ENCODE measurements at regions not wholly inside any gene's neighbourhood (a gene's known extent, or its start where the extent isn't known, plus 50 kb on each side); places are given as distances from the start of the nearest gene placed in this dataset.
A peak's percentile ranks its signal among the peaks of the same experiment; 100 is the strongest.

- DNase-seq (ENCODE audit: missing footprints) = no peak
- no peak for ATAC-seq
Observed at GRCh38 chr6:139580592-139581484, 206.4 kb upstream of the CITED2 start.

GRCh38 chr6:139577763-139578604, 203.5 kb upstream of the CITED2 start:
- ATAC-seq = no peak
- intact Hi-C loops (cut with DNase I) = no loop called here
- no peak for DNase-seq (ENCODE audit: missing footprints)

More at GRCh38 chr6:139580592-139581484, 206.4 kb upstream of the CITED2 start:
- intact Hi-C loops (cut with DNase I) = no loop called here

GRCh38 chr6:139577124-139577762, 202.8 kb upstream of the CITED2 start:
- no peak for ATAC-seq
- DNase-seq (ENCODE audit: missing footprints) = no peak
- intact Hi-C loops (cut with DNase I) = no loop called here

- ATAC-seq (no peak), DNase-seq (ENCODE audit: missing footprints) (no peak)
Observed at GRCh38 chr6:139572001-139572400, 197.6 kb upstream of the CITED2 start.

GRCh38 chr6:139570166-139570565, 195.7 kb upstream of the CITED2 start:
- no peak for ATAC-seq
- no peak for DNase-seq (ENCODE audit: missing footprints)
- intact Hi-C loops (cut with DNase I) = no loop called here

More at GRCh38 chr6:139572001-139572400, 197.6 kb upstream of the CITED2 start:
- intact Hi-C loops (cut with DNase I) = no loop called here

GRCh38 chr6:139569566-139569965, 195.1 kb upstream of the CITED2 start:
- DNase-seq (ENCODE audit: missing footprints) (no peak), ATAC-seq (no peak)
- intact Hi-C loops (cut with DNase I) = no loop called here

GRCh38 chr6:139568956-139569538, 194.6 kb upstream of the CITED2 start:
- intact Hi-C loops (cut with DNase I) = no loop called here
- ATAC-seq (no peak), DNase-seq (ENCODE audit: missing footprints) (no peak)

GRCh38 chr6:139568151-139568955, 193.9 kb upstream of the CITED2 start:
- intact Hi-C loops (cut with DNase I) = no loop called here
- DNase-seq (ENCODE audit: missing footprints) (no peak), ATAC-seq (no peak)

GRCh38 chr6:139567095-139567494, 192.6 kb upstream of the CITED2 start:
- ATAC-seq (no peak), DNase-seq (ENCODE audit: missing footprints) (no peak)
- intact Hi-C loops (cut with DNase I) = no loop called here

- intact Hi-C loops (cut with DNase I) = no loop called here
- ATAC-seq = no peak
- DNase-seq (ENCODE audit: missing footprints) = no peak
Observed at GRCh38 chr6:139565591-139565990, 191.1 kb upstream of the CITED2 start.

- no peak for ATAC-seq
- intact Hi-C loops (cut with DNase I) = no loop called here
- no peak for DNase-seq (ENCODE audit: missing footprints)
Observed at GRCh38 chr6:139557547-139557946, 183.1 kb upstream of the CITED2 start.

GRCh38 chr6:139556532-139556931, 182.1 kb upstream of the CITED2 start:
- intact Hi-C loops (cut with DNase I) = no loop called here
- DNase-seq (ENCODE audit: missing footprints) = no peak
- ATAC-seq = no peak

GRCh38 chr6:139553916-139554315, 179.5 kb upstream of the CITED2 start:
- intact Hi-C loops (cut with DNase I) = no loop called here
- ATAC-seq = no peak
- no peak for DNase-seq (ENCODE audit: missing footprints)

GRCh38 chr6:139551376-139551775, 176.9 kb upstream of the CITED2 start:
- no peak for ATAC-seq

GRCh38 chr6:139550361-139550760, 175.9 kb upstream of the CITED2 start:
- no peak for ATAC-seq
- DNase-seq (ENCODE audit: missing footprints) = no peak
- intact Hi-C loops (cut with DNase I) = no loop called here

More at GRCh38 chr6:139551376-139551775, 176.9 kb upstream of the CITED2 start:
- DNase-seq (ENCODE audit: missing footprints) = no peak
- intact Hi-C loops (cut with DNase I) = no loop called here

GRCh38 chr6:139549561-139550070, 175.2 kb upstream of the CITED2 start:
- intact Hi-C loops (cut with DNase I) = no loop called here
- no peak for DNase-seq (ENCODE audit: missing footprints)
- ATAC-seq = peak; percentile 44

- no peak for DNase-seq (ENCODE audit: missing footprints)
- no peak for ATAC-seq
- intact Hi-C loops (cut with DNase I) = no loop called here
Observed at GRCh38 chr6:139547804-139548203, 173.4 kb upstream of the CITED2 start.
